Astrocyte of the cerebellum (primary cell): ENCODE measurements at regions not wholly inside any gene's neighbourhood (a gene's known extent, or its start where the extent isn't known, plus 50 kb on each side); places are given as distances from the start of the nearest gene placed in this dataset.
A peak's percentile ranks its signal among the peaks of the same experiment; 100 is the strongest.

ENCODE experiments used
- DNase-seq: peaks from one replicate; pipeline ENCODE4 v3.0.0-alpha.2; 2011; ENCODE audit warnings: low read depth
- H3K4me3 ChIP-seq: 2 replicates; pipeline ENCODE4 v1.5.1; 2011; ENCODE audit warnings: mild to moderate bottlenecking, low read depth, low read length, moderate library complexity
- CTCF ChIP-seq: IDR thresholded peaks from 2 replicates; pipeline ENCODE4 v1.5.1; 2012; ENCODE audit warnings: low read length, low read depth, moderate library complexity, mild to moderate bottlenecking; ENCODE audit errors: missing control alignments
- in situ Hi-C: cut with HindIII; loops from 2 replicates; pipeline ENCODE4 v1.10.0; 2017; ENCODE audit warnings: low sequenced_read_pairs

GRCh38 chr6:145026267-145026679 lies 709.0 kb downstream of the EPM2A start:
- in situ Hi-C loops, result no loop called here
- no peak for TF ChIP-seq CTCF
- no peak for DNase-seq
- H3K4me3 ChIP-seq, result no peak overlapping the region

- peak; percentile 42 for TF ChIP-seq CTCF
- DNase-seq, result no peak
- in situ Hi-C loops, result no loop called here
- no peak overlapping the region for H3K4me3 ChIP-seq
Observed at GRCh38 chr6:145028144-145028818, 707.0 kb downstream of the EPM2A start.

GRCh38 chr6:145031001-145031400 lies 704.3 kb downstream of the EPM2A start:
- in situ Hi-C loops, result no loop called here
- TF ChIP-seq CTCF, result no peak
- no peak overlapping the region for H3K4me3 ChIP-seq
- no peak for DNase-seq

- in situ Hi-C loops, result no loop called here
- H3K4me3 ChIP-seq, result no peak overlapping the region
- TF ChIP-seq CTCF, result no peak
- DNase-seq, result no peak
Observed at GRCh38 chr6:145031962-145032361, 703.4 kb downstream of the EPM2A start.

- no peak overlapping the region for H3K4me3 ChIP-seq
- TF ChIP-seq CTCF, result no peak
- in situ Hi-C loops, result no loop called here
- no peak for DNase-seq
Observed at GRCh38 chr6:145032562-145033145, 702.7 kb downstream of the EPM2A start.

GRCh38 chr6:145034664-145035063 lies 700.7 kb downstream of the EPM2A start:
- no peak for DNase-seq
- H3K4me3 ChIP-seq, result no peak overlapping the region
- in situ Hi-C loops, result no loop called here

More at GRCh38 chr6:145034664-145035063, 700.7 kb downstream of the EPM2A start:
- TF ChIP-seq CTCF, result no peak
